ENCODE measurements at regions not wholly inside any gene's neighbourhood (a gene's known extent, or its start where the extent isn't known, plus 50 kb on each side); places are given as distances from the start of the nearest gene placed in this dataset.
A peak's percentile ranks its signal among the peaks of the same experiment; 100 is the strongest.

GRCh38 chr6:90865513-90865912, 278.6 kb upstream of the MAP3K7 start:
- DNase-seq = no peak
- no peaks in the 10 kb centered on the region for H3K9me2 ChIP-seq (replicated peaks; ENCODE audit: insufficient read depth, low read length)
- H3K36me3 ChIP-seq (replicated peaks; ENCODE audit: insufficient read depth, low read length) = no peaks in the 10 kb centered on the region
- TF ChIP-seq EZH2 (optimal IDR thresholded peaks at IDR 0.05; ENCODE audit: low read depth, low read length) (no peak), CTCF (IDR thresholded peaks at IDR 0.05; ENCODE audit: low read length) (no peak), EZH2phosphoT487 (IDR thresholded peaks at IDR 0.05; ENCODE audit: low read length) (no peak)
- H3K4me3 ChIP-seq (ENCODE audit: low read length) = no peak overlapping the region
- H3K27me3 ChIP-seq (replicated peaks; ENCODE audit: insufficient read depth, low read length) = no peaks in the 10 kb centered on the region
- H3F3A ChIP-seq (ENCODE audit: insufficient read depth, low read length) = no peaks in the 10 kb centered on the region
- no peak overlapping the region for H3K27ac ChIP-seq (ENCODE audit: low read length)
- no peaks in the 10 kb centered on the region for H4K20me1 ChIP-seq (ENCODE audit: insufficient read depth, low read length)
- H3K79me2 ChIP-seq (ENCODE audit: low read length) = no peaks in the 10 kb centered on the region
- H3K4me1 ChIP-seq (ENCODE audit: low read length) = no peaks in the 10 kb centered on the region
- no peak overlapping the region for H3K9ac ChIP-seq (ENCODE audit: low read length)
- no peaks in the 10 kb centered on the region for H3K9me3 ChIP-seq (replicated peaks; ENCODE audit: insufficient read depth, low read length)
- H3K4me2 ChIP-seq (ENCODE audit: low read depth, low read length) = no peak overlapping the region
- H2AFZ ChIP-seq (ENCODE audit: low read length) = no peak overlapping the region

- no peaks in the 10 kb centered on the region for H3K79me2 ChIP-seq (ENCODE audit: low read length)
- no peaks in the 10 kb centered on the region for H3K9me2 ChIP-seq (replicated peaks; ENCODE audit: insufficient read depth, low read length)
- no peaks in the 10 kb centered on the region for H3F3A ChIP-seq (ENCODE audit: insufficient read depth, low read length)
- no peak overlapping the region for H2AFZ ChIP-seq (ENCODE audit: low read length)
- H3K4me3 ChIP-seq (ENCODE audit: low read length) = no peak overlapping the region
- H3K27me3 ChIP-seq (replicated peaks; ENCODE audit: insufficient read depth, low read length) = no peaks in the 10 kb centered on the region
- H3K36me3 ChIP-seq (replicated peaks; ENCODE audit: insufficient read depth, low read length) = no peaks in the 10 kb centered on the region
- no peaks in the 10 kb centered on the region for H3K9me3 ChIP-seq (replicated peaks; ENCODE audit: insufficient read depth, low read length)
- no peak overlapping the region for H3K9ac ChIP-seq (ENCODE audit: low read length)
- no peak overlapping the region for H3K4me2 ChIP-seq (ENCODE audit: low read depth, low read length)
- H3K4me1 ChIP-seq (ENCODE audit: low read length) = no peaks in the 10 kb centered on the region
- TF ChIP-seq EZH2phosphoT487 (IDR thresholded peaks at IDR 0.05; ENCODE audit: low read length) (no peak), CTCF (IDR thresholded peaks at IDR 0.05; ENCODE audit: low read length) (no peak), EZH2 (optimal IDR thresholded peaks at IDR 0.05; ENCODE audit: low read depth, low read length) (no peak)
- no peak for DNase-seq
- no peaks in the 10 kb centered on the region for H4K20me1 ChIP-seq (ENCODE audit: insufficient read depth, low read length)
- H3K27ac ChIP-seq (ENCODE audit: low read length) = no peak overlapping the region
Observed at GRCh38 chr6:90863043-90863442, 276.2 kb upstream of the MAP3K7 start.

GRCh38 chr6:90860822-90861601, 274.1 kb upstream of the MAP3K7 start:
- peak; percentile 28 for TF ChIP-seq CTCF (IDR thresholded peaks at IDR 0.05; ENCODE audit: low read length)
- TF ChIP-seq EZH2 (optimal IDR thresholded peaks at IDR 0.05; ENCODE audit: low read depth, low read length) = no peak
- no peaks in the 10 kb centered on the region for H3K79me2 ChIP-seq (ENCODE audit: low read length)
- H4K20me1 ChIP-seq (ENCODE audit: insufficient read depth, low read length) = no peaks in the 10 kb centered on the region
- no peak overlapping the region for H2AFZ ChIP-seq (ENCODE audit: low read length)
- H3K27ac ChIP-seq (ENCODE audit: low read length) = no peak overlapping the region
- H3K4me1 ChIP-seq (ENCODE audit: low read length) = no peaks in the 10 kb centered on the region
- no peak overlapping the region for H3K4me2 ChIP-seq (ENCODE audit: low read depth, low read length)
- no peaks in the 10 kb centered on the region for H3K9me3 ChIP-seq (replicated peaks; ENCODE audit: insufficient read depth, low read length)
- DNase-seq = no peak
- H3K4me3 ChIP-seq (ENCODE audit: low read length) = no peak overlapping the region
- no peaks in the 10 kb centered on the region for H3K36me3 ChIP-seq (replicated peaks; ENCODE audit: insufficient read depth, low read length)
- H3K9ac ChIP-seq (ENCODE audit: low read length) = no peak overlapping the region
- no peaks in the 10 kb centered on the region for H3F3A ChIP-seq (ENCODE audit: insufficient read depth, low read length)
- H3K9me2 ChIP-seq (replicated peaks; ENCODE audit: insufficient read depth, low read length) = no peaks in the 10 kb centered on the region
- no peaks in the 10 kb centered on the region for H3K27me3 ChIP-seq (replicated peaks; ENCODE audit: insufficient read depth, low read length)

All from MM.1S (cell line).